GM12892 (cell line): ENCODE measurements at regions not wholly inside any gene's neighbourhood (a gene's known extent, or its start where the extent isn't known, plus 50 kb on each side); places are given as distances from the start of the nearest gene placed in this dataset.

ENCODE experiments used
- POLR2A ChIP-seq: IDR thresholded peaks from 2 replicates; pipeline ENCODE4 v1.6.1; 2011; ENCODE audit warnings: low read depth, low read length, control low read depth
- POLR2AphosphoS5 ChIP-seq: IDR thresholded peaks from 2 replicates; pipeline ENCODE4 v1.6.1; 2011; ENCODE audit warnings: low read depth, low read length, control low read depth
- TAF1 ChIP-seq: IDR thresholded peaks from 2 replicates; pipeline ENCODE4 v1.6.1; 2011; ENCODE audit warnings: low read depth, mild to moderate bottlenecking, control low read depth, low read length, borderline replicate concordance

- TF ChIP-seq POLR2A (no peak), POLR2AphosphoS5 (no peak), TAF1 (no peak)
Measured at GRCh38 chr1:79190074-79190473, 183.5 kb upstream of the ADGRL4 start.
